Thyroid gland (tissue), 4 donors: ENCODE measurements at regions not wholly inside any gene's neighbourhood (a gene's known extent, or its start where the extent isn't known, plus 50 kb on each side); places are given as distances from the start of the nearest gene placed in this dataset.
"Not testable (repeated sequence)": the region's sequence is repeated elsewhere in the genome, so short reads cannot be mapped to it uniquely, and the experiment has no call there.

Experiments used
- DNase-seq, 2 donors: peaks; one replicate each; pipeline ENCODE4 v3.0.0-alpha.2; 2019
- H3K27ac ChIP-seq, 3 donors: fragments of 200-600 bp; sonication (generic); 1 replicate in 2 of 3; 2 replicates in 1 of 3; pipeline ENCODE4 v1.5.1; 2016 to 2019; ENCODE audit warnings: mild to moderate bottlenecking in 1 of 3, moderate library complexity in 1 of 3
- H3K27me3 ChIP-seq: fragments of 200-600 bp; sonication (generic); one replicate; pipeline ENCODE4 v1.5.1; 2019
- H3K36me3 ChIP-seq, 2 donors: fragments of 200-600 bp; sonication (generic); one replicate each; pipeline ENCODE4 v1.5.1; 2016 to 2019
- H3K4me1 ChIP-seq, 2 donors: fragments of 200-600 bp; sonication (generic); one replicate each; pipeline ENCODE4 v1.5.1; 2017 to 2019
- H3K4me3 ChIP-seq, 3 donors: fragments of 200-600 bp; sonication (generic); replicated peaks in 1 of 3; 1 replicate in 2 of 3; 2 replicates in 1 of 3; pipeline ENCODE4 v1.5.1; 2016; ENCODE audit warnings: mild to moderate bottlenecking in 1 of 3
- H3K9me3 ChIP-seq: fragments of 200-600 bp; sonication (generic); one replicate; pipeline ENCODE4 v1.5.1; 2017
- POLR2A ChIP-seq, 2 donors: fragments of 450-650 bp; IDR thresholded peaks; one replicate each; pipeline ENCODE4 v1.6.1; 2017; ENCODE audit warnings: antibody characterized with exemption in 2 of 2, mild to moderate bottlenecking in 2 of 2, moderate library complexity in 1 of 2
- WGBS, 2 donors: methylation state at CpG; one replicate each; pipeline ENCODE4 v1.1.5; 2017; 5-methylcytosine and 5-hydroxymethylcytosine counted together
- intact Hi-C: fragments of 100-400 bp; cut with DNase I; formaldehyde crosslinking; loops from one replicate; pipeline ENCODE4 v1.15.1; 2023
- TF ChIP-seq, protein P1 (sequence below), 6 experiments: fragments of 200-600 bp in 3 of 6; fragments of 450-650 bp in 3 of 6; sonication (generic) in 3 of 6; IDR thresholded peaks; one replicate each; pipeline ENCODE4 v1.5.1; 2016 to 2019; ENCODE audit warnings: antibody characterized with exemption in 6 of 6, mild to moderate bottlenecking in 2 of 6, inconsistent platforms in 1 of 6, moderate library complexity in 1 of 6

DNA sequence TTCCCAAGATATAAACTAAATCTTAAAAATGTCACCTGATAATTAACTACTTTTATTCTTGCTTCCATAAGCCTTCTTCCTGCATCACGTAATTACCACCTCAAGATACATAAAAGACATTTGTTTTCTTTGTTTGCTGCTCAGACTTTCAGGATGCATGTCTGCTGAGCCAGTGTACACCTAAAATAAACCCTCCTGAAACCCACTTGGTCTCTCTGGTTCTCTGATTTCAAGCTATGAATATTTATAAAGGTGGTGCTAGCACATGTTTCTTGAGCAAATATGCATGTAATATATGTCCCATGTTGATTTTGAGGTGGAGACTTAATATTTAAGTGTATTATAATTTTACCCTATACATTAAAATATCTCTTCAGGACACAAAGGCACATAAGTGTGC is 1627.7 kb upstream of the CDH9 start:
- WGBS, 2 donors, result 77 to 82% methylated on average over 1 of the region's 1 CpG
- intact Hi-C loops, result no loop called here

DNA sequence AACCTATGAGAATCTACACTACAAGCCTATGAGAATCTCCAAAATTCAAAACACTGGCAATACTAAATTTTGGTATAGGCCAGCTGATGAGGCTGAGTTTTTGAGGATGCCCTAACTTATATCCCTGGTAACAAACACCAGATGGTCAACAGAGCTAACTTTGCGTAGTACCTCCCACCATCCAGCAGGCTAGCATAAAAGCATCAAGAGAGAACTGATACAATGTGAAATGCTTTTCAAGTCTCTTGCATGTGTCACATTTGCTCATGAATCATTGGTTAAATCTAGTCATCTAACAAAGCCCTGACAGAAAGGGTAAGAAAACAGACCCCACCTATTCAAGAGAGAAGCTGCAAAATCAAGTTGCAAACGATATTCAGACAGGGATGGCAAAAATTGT is 1609.7 kb upstream of the CDH9 start:
- whole genome bisulfite sequencing, 2 donors, result 87 to 95% methylated on average over 2 of the region's 2 CpGs
- TF ChIP-seq, protein P1, sequence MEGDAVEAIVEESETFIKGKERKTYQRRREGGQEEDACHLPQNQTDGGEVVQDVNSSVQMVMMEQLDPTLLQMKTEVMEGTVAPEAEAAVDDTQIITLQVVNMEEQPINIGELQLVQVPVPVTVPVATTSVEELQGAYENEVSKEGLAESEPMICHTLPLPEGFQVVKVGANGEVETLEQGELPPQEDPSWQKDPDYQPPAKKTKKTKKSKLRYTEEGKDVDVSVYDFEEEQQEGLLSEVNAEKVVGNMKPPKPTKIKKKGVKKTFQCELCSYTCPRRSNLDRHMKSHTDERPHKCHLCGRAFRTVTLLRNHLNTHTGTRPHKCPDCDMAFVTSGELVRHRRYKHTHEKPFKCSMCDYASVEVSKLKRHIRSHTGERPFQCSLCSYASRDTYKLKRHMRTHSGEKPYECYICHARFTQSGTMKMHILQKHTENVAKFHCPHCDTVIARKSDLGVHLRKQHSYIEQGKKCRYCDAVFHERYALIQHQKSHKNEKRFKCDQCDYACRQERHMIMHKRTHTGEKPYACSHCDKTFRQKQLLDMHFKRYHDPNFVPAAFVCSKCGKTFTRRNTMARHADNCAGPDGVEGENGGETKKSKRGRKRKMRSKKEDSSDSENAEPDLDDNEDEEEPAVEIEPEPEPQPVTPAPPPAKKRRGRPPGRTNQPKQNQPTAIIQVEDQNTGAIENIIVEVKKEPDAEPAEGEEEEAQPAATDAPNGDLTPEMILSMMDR (IDR thresholded peaks at IDR 0.05), result no peak
- no peak for TF ChIP-seq POLR2A (IDR thresholded peaks at IDR 0.05)
- Histone ChIP-seq H3K4me1 (no peaks in the 10 kb centered on the region), H3K9me3 (no peaks in the 10 kb centered on the region), H3K36me3 (no peaks in the 10 kb centered on the region), H3K27me3 (no peaks in the 10 kb centered on the region), H3K4me3 (no peak overlapping the region), H3K27ac (no peak overlapping the region)
- intact Hi-C loops, result no loop called here
- no peak for DNase-seq

More for the DNA sequence above, 1627.7 kb upstream of the CDH9 start:
- H3K27me3 ChIP-seq, result no peaks in the 10 kb centered on the region
- no peak overlapping the region for H3K4me3 ChIP-seq
- no peaks in the 10 kb centered on the region for H3K36me3 ChIP-seq
- H3K4me1 ChIP-seq, result no peaks in the 10 kb centered on the region
- no peak overlapping the region for H3K27ac ChIP-seq
- H3K9me3 ChIP-seq, result no peaks in the 10 kb centered on the region
- TF ChIP-seq POLR2A (IDR thresholded peaks at IDR 0.05), result no peak
- TF ChIP-seq, protein P1 (IDR thresholded peaks at IDR 0.05), result no peak
- no peak for DNase-seq

DNA sequence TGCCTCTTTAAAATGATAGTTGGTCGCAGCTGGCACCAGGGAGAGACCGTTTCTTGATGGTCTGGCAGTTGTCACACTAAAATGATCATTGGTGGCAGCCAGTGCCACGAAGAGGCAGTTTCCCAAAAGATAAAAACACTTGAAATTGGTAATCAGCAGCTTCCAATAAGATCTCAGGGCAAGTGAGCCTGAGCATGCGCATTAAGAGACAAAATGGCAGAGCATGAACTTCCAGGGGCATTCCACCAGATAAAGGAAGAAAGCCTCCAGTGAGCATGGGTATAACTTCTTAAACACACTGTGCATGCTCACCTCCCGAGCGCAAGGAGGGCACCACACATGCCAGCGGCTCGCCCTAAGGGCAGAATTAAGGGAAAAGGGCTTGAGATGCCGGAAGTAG is 1594.2 kb upstream of the CDH9 start:
- Histone ChIP-seq H3K27ac (no peak overlapping the region), H3K36me3 (no peaks in the 10 kb centered on the region), H3K9me3 (no peaks in the 10 kb centered on the region), H3K27me3 (no peaks in the 10 kb centered on the region), H3K4me3 (no peak overlapping the region), H3K4me1 (no peaks in the 10 kb centered on the region)
- DNase-seq, result no peak
- TF ChIP-seq POLR2A (IDR thresholded peaks at IDR 0.05), result no peak
- TF ChIP-seq, protein P1 (IDR thresholded peaks at IDR 0.05), result no peak
- whole genome bisulfite sequencing, 2 donors, result 87 to 93% methylated on average over 9 of the region's 9 CpGs
- intact Hi-C loops, result no loop called here

DNA sequence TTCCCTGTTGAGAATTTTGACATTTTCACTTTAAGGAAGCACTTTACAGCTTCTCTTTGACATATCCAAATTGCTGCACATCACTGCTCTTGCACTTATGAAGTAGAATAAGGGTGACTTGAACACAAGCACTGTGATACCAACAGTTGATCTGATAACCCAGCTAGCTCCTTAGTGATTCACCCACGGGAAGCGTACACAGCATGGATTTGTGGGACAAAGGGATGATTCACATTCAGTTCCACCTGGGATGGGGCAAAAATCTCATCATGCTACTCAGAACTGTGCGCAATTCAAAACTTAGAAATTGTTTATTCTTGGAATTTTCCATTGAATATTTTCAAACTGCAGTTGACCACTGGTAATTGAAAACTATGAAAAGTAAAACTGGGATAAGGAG is 1565.5 kb upstream of the CDH9 start:
- TF ChIP-seq POLR2A (IDR thresholded peaks at IDR 0.05), result no peak
- TF ChIP-seq, protein P1 (IDR thresholded peaks at IDR 0.05), result no peak
- WGBS, 2 donors, result 73 to 90% methylated on average over 3 of the region's 3 CpGs

DNA sequence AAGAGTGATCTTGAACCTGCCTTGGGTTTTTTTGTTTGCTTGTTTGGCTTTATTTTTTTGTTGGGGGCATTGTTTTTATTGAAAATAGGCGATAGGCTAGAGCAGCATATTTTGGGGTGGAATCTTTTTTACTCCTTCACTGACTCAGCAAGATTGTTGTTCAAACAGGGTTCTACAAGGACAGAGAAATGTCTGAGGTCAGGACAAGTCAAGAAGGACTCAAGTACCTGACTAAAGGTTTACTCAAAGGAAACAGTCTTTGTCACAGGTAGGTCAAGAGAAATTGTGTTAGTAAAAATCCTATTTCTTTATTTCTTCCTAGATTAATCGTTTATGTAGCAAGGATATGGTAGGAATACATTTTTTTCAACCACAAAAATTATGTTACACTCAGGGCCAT is 1564.0 kb upstream of the CDH9 start:
- 24 to 34% methylated on average over 2 of the region's 2 CpGs for WGBS, 2 donors
- no peaks in the 10 kb centered on the region for H3K9me3 ChIP-seq

More for the DNA sequence above, 1565.5 kb upstream of the CDH9 start:
- H3K4me3 ChIP-seq, result no peak overlapping the region
- no peaks in the 10 kb centered on the region for H3K4me1 ChIP-seq
- H3K9me3 ChIP-seq, result no peaks in the 10 kb centered on the region
- H3K36me3 ChIP-seq, result no peaks in the 10 kb centered on the region
- no peaks in the 10 kb centered on the region for H3K27me3 ChIP-seq
- intact Hi-C loops, result no loop called here
- no peak overlapping the region for H3K27ac ChIP-seq
- no peak for DNase-seq

DNA sequence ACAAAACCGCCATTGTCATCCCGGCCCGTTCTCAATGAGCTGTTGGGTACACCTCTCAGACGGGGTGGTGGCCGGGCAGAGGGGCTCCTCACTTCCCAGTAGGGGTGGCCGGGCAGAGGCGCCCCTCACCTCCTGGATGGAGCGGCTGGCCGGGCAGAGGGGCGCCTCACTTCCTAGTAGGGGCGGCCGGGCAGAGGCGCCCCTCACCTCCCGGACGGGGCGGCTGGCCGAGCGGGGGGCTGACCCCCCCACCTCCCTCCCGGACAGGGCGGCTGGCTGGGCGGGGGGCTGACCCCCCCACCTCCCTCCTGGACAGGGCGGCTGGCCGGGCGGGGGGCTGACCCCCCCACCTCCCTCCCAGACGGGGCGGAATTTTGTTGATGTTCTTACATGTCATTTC is 1558.3 kb upstream of the CDH9 start:
- H3K4me1 ChIP-seq, H3K27ac ChIP-seq, DNase-seq, H3K27me3 ChIP-seq, intact Hi-C loops, H3K4me3 ChIP-seq, H3K9me3 ChIP-seq, H3K36me3 ChIP-seq: not testable (repeated sequence)
- WGBS, 2 donors, result 94 to 96% methylated on average over 14 of the region's 26 CpGs

More for the DNA sequence above, 1564.0 kb upstream of the CDH9 start:
- Histone ChIP-seq H3K4me1 (no peaks in the 10 kb centered on the region), H3K27ac (no peak overlapping the region), H3K27me3 (no peaks in the 10 kb centered on the region), H3K4me3 (no peak overlapping the region), H3K36me3 (no peaks in the 10 kb centered on the region)
- intact Hi-C loops, result no loop called here
- no peak for DNase-seq
- no peak for TF ChIP-seq POLR2A (IDR thresholded peaks at IDR 0.05)
- TF ChIP-seq, protein P1 (IDR thresholded peaks at IDR 0.05), result no peak
